COLO668 (cell line): ENCODE measurements at regions not wholly inside any gene's neighbourhood (a gene's known extent, or its start where the extent isn't known, plus 50 kb on each side); places are given as distances from the start of the nearest gene placed in this dataset.

ENCODE experiments used
- DNase-seq: peaks from one replicate; lab custom pipeline; 2025; ENCODE audit not compliant: unreplicated experiment; lab: John Stamatoyannopoulos, UW

DNA sequence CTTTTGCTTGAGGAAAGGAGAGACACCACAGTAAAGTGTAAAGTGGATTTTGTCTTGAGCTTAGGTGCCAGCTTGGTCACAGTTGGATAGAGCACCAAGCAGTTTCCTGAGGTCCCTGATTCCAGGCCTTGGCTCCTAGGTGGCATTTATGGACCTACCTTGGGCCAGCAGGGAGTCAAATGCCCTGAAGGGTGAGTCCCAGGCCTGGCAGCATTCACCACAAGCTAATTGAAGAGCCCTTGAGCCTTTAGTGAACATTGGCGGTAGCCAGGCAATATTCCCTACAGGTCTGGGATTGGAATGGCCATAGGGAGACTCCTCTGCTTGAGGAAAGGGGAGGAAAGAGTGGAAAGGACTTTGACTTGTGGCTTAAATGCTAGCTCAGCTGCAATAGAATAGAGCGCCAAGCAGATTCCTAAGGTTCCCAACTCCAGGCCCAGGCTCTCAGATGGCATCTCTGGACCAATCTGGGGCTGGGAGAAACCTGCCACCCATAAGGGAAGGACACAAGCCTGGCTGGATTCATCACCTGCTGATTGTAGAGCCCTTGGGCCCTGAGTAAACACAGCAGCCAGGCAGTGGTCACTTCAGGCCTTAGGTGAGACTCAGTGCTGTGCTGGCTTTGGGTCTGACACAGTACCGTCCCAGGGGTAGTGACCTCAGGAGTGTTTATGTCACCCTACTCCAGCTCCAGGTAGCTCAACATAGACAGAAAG is 137.5 kb upstream of the OTOS start:
- no peak for DNase-seq

DNA sequence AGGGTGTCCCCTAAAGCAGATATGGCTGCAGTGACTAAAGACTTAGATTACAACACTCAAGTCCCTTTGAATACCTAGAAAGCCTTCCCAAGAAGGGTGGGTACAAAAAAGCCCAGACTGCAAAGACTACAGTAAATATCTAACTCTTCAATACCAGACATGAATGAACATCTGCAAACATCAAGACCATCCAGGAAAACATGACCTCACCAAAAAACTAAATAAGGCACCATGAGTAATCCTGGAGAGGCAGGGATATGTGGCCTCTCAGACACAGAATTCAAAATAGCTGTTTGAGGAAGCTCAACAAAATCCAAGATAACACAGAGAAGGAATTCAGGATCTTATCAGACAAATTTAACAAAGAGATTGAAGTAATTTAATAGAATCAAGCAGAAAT is 138.2 kb upstream of the OTOS start:
- DNase-seq, result no peak

DNA sequence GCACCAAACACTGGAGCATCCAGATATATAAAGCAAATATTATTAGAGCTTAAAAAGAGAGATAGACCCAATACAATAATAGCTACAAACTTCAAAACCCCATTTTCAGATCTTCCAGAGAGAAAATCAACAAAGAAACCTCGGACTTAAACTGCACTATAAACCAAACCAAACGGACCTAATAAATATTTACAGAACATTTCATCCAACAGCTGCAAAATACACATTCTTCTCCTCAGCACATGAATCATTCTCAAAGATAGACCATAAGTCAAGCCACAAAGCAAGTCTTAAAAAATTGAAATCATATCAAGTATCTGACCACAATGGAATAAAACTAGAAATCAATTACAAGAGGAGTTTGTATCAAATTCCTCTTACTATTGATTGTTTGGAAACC is 140.2 kb upstream of the OTOS start:
- DNase-seq, result no peak

- DNase-seq, result no peak
These were observed 144.2 kb upstream of the OTOS start for GRCh38 chr2:240284503-240285259.

DNA sequence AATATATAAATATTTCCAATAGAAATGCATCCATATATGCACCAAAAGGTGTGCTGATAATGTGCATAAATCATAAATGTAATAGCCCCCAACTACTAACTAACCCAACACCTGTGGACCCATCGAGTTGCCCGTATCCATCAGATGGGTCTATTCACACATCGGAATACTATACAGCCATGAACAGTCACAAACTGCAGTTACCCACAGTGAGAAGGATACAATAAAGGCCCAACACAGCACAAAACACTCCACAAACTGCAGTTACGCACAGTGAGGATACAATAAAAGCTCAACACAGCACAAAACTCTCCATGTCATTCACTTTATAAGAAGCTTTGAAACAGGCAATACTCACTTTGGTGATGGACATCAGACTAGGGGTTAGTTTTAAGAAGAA is 145.3 kb upstream of the OTOS start:
- no peak for DNase-seq

DNA sequence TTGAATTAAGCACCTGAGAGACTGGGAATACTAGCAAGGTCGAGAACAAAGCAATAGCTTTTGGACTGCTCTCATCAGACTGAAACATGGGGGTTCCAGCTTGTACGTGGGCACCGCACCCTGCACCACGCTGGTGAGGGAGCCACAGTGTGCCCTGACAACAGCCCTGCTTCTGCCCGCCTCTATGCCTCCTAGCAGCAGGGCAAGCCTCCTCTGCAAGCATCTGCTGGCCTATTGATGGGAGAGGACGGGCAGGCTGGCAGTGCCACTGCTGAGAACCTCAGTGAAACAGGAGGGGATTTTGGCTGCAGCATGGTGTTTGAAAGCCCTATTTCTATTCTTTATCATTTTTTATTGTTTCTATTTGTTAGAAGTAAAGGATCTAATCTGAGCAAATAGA is 146.1 kb upstream of the OTOS start:
- DNase-seq, result no peak

DNA sequence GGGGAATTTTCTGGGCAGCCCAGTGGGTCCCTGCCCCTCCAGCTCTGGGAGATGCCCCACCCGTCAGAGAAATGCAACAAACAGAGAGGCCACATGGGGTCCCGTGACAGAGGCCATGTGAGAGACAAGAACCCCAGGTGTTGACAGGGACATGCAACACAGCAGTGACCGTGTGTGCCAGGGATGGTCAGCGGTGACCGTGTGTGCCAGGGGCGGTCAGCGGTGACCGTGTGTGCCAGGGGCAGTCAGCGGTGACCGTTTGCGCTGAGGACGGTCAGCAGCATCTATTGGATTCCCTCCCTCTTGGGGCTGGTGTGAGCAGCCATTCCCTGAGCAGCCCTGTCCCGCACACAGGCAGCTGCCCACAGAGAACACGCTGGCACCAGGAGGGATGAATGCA is 146.6 kb upstream of the OTOS start:
- DNase-seq, result no peak

- no peak for DNase-seq
These were observed 147.1 kb upstream of the OTOS start for GRCh38 chr2:240287496-240288086.

DNA sequence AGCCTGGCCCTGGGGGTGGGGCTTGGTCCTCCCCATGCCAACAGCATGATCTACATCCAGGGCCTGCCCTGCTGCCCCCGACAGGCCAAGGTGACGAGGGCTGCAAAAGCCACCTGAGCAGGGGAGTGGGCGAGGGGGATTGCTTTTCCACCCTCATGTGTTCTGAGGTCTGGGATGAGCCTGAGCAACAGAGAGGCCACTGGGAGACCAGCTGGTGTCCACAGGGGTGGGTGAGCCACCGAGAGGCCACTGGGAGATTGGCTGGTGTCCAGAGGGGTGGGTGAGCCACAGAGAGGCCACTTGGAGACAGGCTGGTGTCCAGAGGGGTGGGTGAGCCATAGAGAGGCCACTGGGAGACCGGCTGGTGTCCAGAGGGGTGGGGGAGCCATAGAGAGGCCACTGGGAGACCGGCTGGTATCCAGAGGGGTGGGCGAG is 147.4 kb upstream of the GPC1 start:
- no peak for DNase-seq

GRCh38 chr2:240289701-240290431 is 145.6 kb upstream of the GPC1 start:
- no peak for DNase-seq

- no peak for DNase-seq
These were observed 144.8 kb upstream of the GPC1 start for GRCh38 chr2:240290432-240291336.

GRCh38 chr2:240291337-240292034 is 144.0 kb upstream of the GPC1 start:
- DNase-seq, result no peak

DNA sequence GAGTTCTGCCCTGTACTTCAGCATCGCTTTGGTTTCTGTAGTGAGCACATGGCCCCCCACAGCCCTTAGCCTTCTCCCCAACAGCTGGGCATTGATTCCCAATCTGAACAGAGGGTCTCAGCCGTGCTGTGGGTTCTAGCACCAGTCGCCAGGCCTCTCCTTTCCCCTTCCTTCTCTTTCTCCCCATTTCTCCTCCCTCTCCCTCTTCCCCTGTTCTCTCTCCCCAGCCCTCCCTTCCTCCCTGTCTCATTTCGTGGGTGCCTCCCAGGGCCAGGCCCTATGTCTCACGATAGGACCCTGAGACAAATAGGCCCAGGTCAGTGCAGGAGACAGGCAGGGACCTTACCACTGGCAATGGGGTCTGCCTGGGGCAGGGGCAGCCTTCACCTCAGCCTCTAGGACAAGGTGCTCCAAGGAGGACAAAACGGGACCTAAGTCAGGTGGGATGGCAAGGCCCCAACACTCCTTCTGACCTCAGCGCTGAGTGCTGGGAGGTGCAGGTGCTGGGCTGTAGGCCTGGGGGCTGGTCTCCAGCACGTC is 143.4 kb upstream of the GPC1 start:
- DNase-seq, result no peak

- DNase-seq, result no peak
These were observed 142.6 kb upstream of the GPC1 start for GRCh38 chr2:240292619-240293525.

- no peak for DNase-seq
These were observed 141.7 kb upstream of the GPC1 start for GRCh38 chr2:240293557-240294461.

- no peak for DNase-seq
These were observed 140.9 kb upstream of the GPC1 start for GRCh38 chr2:240294514-240294913.

DNA sequence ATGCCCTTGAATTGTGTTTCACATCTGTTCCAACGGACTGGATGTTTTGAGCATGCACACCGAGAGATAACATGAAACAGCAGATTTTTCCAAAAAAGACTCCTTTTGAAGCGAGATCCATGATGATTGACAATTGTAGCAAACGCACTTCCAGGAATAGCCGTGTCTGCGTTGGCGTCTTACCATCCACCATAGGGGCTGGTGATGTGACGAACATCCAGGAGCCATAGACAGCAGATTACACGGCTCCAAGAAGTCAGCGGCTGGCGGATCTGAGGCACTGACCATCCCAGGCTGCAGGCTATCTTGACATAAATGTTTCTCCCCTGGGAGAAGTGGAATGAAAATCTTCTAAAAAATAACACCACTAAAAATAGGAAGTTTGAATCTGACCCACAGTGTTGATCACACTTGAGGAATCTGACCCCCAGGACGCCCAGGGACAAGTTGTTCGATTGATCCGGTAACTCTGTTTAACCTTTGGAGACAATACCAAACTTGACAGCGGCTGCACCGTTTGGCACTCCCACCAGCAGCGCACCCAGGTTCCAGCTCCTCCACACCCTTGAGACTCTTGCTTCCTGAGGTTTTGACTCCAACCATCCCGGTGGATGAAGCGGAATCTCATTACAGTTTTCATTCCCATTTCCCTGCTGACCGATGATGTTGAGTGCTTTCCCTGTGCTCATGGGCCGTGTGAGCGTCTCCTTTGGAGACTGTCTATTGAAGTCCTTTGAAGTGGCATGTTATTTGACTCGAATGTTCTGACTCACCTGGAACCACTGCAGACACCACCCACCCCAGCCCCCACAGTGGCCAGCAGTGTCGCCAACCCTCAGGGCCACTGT is 140.0 kb upstream of the GPC1 start:
- no peak for DNase-seq
